ENCODE measurements at regions not wholly inside any gene's neighbourhood (a gene's known extent, or its start where the extent isn't known, plus 50 kb on each side); places are given as distances from the start of the nearest gene placed in this dataset.
"Not testable (repeated sequence)": the region's sequence is repeated elsewhere in the genome, so short reads cannot be mapped to it uniquely, and the experiment has no call there.

DNA sequence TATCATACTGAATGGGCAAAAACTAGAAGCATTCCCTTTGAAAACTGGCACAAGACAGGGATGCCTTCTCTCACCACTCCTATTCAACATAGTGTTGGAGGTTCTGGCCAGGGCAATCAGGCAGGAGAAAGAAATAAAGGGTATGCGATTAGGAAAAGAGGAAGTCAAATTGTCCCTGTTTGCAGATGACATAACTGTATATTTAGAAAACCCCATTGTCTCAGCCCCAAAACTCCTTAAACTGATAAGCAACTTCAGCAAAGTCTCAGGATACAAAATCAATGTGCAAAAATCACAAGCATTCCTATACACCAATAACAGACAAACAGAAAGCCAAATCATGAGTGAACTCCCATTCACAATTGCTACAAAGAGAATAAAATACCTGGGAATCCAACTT, 52.5 kb upstream of the CCDC71L start:
- H3K4me1 Mint-ChIP-seq (ENCODE audit: low read depth) = not testable (repeated sequence)
- H3K9me3 Mint-ChIP-seq (ENCODE audit: low read depth) = peaks cover 14% of the 10 kb centered on the region

DNA sequence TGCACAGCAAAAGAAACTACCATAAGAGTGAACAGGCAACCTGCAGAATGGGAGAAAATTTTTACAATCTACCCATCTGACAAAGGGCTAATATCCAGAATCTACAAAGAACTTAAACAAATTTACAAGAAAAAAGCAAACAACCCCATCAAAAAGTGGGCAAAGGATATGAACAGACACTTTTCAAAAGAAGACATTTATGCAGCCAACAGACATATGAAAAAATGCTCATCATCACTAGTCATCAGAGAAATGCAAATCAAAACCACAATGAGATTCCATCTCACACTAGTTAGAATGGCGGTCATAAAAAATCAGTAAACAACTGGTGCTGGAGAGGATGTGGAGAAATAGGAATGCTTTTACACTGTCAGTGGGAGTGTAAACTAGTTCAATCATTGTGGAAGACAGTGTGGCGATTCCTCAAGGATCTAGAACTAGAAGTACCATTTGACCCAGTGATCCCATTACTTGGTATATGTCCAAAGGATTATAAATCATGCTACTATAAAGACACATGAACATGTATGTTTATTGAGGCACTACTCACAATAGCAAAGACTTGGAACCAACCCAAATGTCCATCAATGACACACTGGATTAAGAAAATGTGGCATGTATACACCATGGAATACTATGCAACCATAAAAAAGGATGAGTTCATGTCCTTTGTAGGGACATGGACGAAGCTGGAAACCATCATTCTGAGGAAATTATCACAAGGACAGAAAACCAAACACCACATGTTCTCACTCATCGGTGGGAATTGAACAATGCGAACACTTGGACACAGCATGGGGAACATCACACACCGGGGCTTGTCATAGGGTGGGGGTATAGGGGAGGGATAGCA, 53.9 kb upstream of the CCDC71L start:
- H3K4me3 Mint-ChIP-seq (ENCODE audit: unreplicated experiment); H3K27ac Mint-ChIP-seq (ENCODE audit: unreplicated experiment); DNase-seq (ENCODE audit: low spot score); H3K4me1 Mint-ChIP-seq (ENCODE audit: low read depth); H3K27me3 Mint-ChIP-seq (ENCODE audit: low read depth); H3K36me3 Mint-ChIP-seq (ENCODE audit: low read depth): not testable (repeated sequence)
- peaks cover 10% of the 10 kb centered on the region for H3K9me3 Mint-ChIP-seq (ENCODE audit: low read depth)

More for the DNA sequence above, 52.5 kb upstream of the CCDC71L start:
- not testable (repeated sequence) for H3K4me3 Mint-ChIP-seq (ENCODE audit: unreplicated experiment); H3K27me3 Mint-ChIP-seq (ENCODE audit: low read depth); H3K36me3 Mint-ChIP-seq (ENCODE audit: low read depth); DNase-seq (ENCODE audit: low spot score); H3K27ac Mint-ChIP-seq (ENCODE audit: unreplicated experiment)

DNA sequence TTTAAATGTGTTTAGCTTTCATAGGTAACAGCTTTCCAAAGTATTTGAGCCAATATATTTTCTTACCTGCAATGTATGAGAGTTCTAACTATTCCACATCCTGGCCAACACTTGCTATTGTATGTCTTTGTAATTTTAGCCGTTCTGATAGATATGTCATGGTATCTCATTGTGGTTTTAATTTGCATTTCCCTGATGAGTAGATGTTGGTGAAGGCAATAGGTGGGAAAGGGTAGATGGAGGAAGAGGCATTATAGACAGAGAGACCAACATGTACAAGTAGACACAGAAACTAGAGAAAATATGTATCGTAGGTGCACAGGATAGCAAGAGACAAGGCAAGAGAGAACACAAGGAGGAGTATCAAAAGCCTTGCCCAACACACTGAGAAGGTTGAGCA, 54.8 kb upstream of the CCDC71L start:
- H3K4me1 Mint-ChIP-seq (ENCODE audit: low read depth) = peaks cover 7% of the 10 kb centered on the region
- TF ChIP-seq, protein P1, sequence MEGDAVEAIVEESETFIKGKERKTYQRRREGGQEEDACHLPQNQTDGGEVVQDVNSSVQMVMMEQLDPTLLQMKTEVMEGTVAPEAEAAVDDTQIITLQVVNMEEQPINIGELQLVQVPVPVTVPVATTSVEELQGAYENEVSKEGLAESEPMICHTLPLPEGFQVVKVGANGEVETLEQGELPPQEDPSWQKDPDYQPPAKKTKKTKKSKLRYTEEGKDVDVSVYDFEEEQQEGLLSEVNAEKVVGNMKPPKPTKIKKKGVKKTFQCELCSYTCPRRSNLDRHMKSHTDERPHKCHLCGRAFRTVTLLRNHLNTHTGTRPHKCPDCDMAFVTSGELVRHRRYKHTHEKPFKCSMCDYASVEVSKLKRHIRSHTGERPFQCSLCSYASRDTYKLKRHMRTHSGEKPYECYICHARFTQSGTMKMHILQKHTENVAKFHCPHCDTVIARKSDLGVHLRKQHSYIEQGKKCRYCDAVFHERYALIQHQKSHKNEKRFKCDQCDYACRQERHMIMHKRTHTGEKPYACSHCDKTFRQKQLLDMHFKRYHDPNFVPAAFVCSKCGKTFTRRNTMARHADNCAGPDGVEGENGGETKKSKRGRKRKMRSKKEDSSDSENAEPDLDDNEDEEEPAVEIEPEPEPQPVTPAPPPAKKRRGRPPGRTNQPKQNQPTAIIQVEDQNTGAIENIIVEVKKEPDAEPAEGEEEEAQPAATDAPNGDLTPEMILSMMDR (IDR thresholded peaks at IDR 0.05) = no peak
- no peak for DNase-seq (ENCODE audit: low spot score)
- no peak overlapping the region for H3K27ac Mint-ChIP-seq (ENCODE audit: unreplicated experiment)
- H3K36me3 Mint-ChIP-seq (ENCODE audit: low read depth) = no peaks in the 10 kb centered on the region
- H3K9me3 Mint-ChIP-seq (ENCODE audit: low read depth) = peaks cover 10% of the 10 kb centered on the region
- no peak overlapping the region for H3K4me3 Mint-ChIP-seq (ENCODE audit: unreplicated experiment)
- H3K27me3 Mint-ChIP-seq (ENCODE audit: low read depth) = no peaks in the 10 kb centered on the region

DNA sequence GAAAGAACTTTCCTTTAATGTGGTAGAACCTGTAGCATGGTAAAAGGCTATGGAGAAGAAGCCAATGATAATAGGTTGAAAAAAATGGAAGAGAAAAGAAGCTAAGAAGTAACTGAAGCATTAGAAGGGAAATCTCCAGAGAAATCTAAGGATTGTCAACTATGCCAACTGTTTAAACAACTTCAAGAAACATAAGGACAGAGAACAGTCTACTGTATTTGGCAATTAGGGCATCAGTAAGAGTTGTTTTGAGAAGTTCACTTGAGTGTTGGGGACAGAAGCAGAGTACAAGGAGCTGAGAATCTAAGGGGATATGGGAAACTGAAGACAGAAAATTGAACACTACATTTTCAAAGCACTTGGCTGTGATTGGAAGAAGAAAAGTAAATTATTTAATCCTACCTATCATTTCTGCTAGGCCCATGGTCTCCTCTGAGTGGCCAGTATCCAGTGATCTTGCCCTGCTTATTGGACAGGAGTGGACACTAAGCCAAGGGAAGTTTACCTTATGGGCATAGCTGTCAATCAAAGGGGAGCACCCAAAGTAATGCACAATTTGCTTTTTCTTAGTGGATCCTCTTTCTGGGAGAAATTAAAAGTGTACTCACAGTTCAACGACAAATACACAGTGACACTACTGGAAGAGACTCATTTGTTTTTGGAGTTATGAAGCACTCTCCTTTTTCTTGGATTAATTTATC, 56.4 kb upstream of the CCDC71L start:
- no peak overlapping the region for H3K4me3 Mint-ChIP-seq (ENCODE audit: unreplicated experiment)
- TF ChIP-seq, protein P1 (IDR thresholded peaks at IDR 0.05) = no peak
- peaks cover 7% of the 10 kb centered on the region for H3K4me1 Mint-ChIP-seq (ENCODE audit: low read depth)
- no peaks in the 10 kb centered on the region for H3K36me3 Mint-ChIP-seq (ENCODE audit: low read depth)
- no peak overlapping the region for H3K27ac Mint-ChIP-seq (ENCODE audit: unreplicated experiment)
- H3K27me3 Mint-ChIP-seq (ENCODE audit: low read depth) = no peaks in the 10 kb centered on the region
- DNase-seq (ENCODE audit: low spot score) = no peak
- peaks cover 10% of the 10 kb centered on the region for H3K9me3 Mint-ChIP-seq (ENCODE audit: low read depth)

DNA sequence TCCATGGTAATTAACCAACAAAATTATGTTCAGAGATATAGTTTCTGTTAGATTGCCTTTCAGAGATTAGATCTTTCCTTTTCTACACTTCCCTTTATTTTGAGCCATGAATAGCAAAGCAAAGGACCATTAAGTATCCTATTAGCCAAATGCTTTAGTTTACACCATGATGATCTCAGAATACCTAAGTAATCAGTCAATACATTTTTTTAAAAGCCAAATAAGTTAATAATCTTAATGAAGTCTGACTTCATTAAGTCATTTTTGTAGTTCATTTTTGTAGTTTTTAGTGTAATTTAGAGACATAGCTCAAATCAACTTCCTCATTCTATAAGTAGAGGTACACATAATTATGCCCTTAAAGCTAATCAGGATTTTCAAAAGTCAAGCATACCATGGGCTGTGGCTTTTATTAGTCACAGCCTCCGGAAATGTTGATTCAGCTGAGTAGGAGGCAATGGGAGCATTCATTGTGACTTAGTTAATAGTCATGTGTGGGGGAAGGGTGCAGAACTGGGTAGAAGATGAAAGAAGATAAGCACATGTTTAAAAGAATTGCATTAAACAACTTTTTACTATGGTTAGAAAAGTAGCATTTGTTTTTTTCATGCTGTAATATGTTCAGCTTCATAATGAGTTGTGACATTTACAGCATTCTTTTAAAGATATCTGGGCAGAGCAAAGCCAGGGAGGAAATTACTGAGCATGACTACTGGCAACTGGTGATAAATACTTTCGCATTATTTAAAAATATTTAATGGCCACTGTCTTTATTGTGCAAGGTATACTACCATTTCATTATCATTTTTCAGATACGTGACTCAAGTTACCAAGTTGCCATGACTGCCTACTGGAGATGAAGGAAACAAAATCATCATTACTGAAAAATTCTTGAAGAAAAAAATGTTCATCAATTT, 57.3 kb upstream of the CCDC71L start:
- DNase-seq (ENCODE audit: low spot score) = no peak
- Mint-ChIP-seq H3K4me3 (ENCODE audit: unreplicated experiment) (no peak overlapping the region), H3K9me3 (ENCODE audit: low read depth) (peaks cover 10% of the 10 kb centered on the region), H3K4me1 (ENCODE audit: low read depth) (peaks cover 7% of the 10 kb centered on the region), H3K27ac (ENCODE audit: unreplicated experiment) (no peak overlapping the region), H3K36me3 (ENCODE audit: low read depth) (no peaks in the 10 kb centered on the region), H3K27me3 (ENCODE audit: low read depth) (no peaks in the 10 kb centered on the region)
- TF ChIP-seq, protein P1 (IDR thresholded peaks at IDR 0.05) = no peak

DNA sequence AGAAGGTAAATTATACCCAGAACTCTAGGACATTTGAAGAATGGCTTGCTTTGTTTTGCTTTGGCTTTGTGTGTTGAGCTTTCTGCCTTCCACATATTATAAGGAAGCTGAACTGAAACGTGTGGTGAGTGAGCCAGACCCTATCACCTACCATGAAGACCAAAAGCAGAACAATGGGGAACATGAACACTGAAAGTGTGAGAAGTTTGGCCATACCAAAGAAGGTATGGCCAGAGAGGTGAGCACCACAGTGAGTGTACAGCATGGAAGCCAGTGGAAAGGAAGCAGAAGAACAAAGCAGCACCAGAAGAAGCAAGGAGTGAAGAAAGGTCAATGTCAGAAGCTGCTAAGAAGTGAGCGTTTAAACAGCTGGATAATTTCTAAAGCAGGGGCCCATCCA, 59.7 kb upstream of the CCDC71L start:
- no peak overlapping the region for H3K27ac Mint-ChIP-seq (ENCODE audit: unreplicated experiment)
- no peaks in the 10 kb centered on the region for H3K36me3 Mint-ChIP-seq (ENCODE audit: low read depth)
- H3K4me3 Mint-ChIP-seq (ENCODE audit: unreplicated experiment) = no peak overlapping the region
- H3K4me1 Mint-ChIP-seq (ENCODE audit: low read depth) = peaks cover 7% of the 10 kb centered on the region
- DNase-seq (ENCODE audit: low spot score) = no peak
- no peaks in the 10 kb centered on the region for H3K9me3 Mint-ChIP-seq (ENCODE audit: low read depth)
- no peaks in the 10 kb centered on the region for H3K27me3 Mint-ChIP-seq (ENCODE audit: low read depth)
- TF ChIP-seq, protein P1 (IDR thresholded peaks at IDR 0.05) = no peak

Measured in chondrocyte (in vitro differentiated cells).